ENCODE measurements at regions not wholly inside any gene's neighbourhood (a gene's known extent, or its start where the extent isn't known, plus 50 kb on each side); places are given as distances from the start of the nearest gene placed in this dataset.
A peak's percentile ranks its signal among the peaks of the same experiment; 100 is the strongest.

GRCh38 chr16:65727534-65728137, 605.8 kb upstream of the CDH11 start:
- in situ Hi-C loops (cut with HindIII; ENCODE audit: extremely low pct_ligation_motif_present, low pct_unique_long_range_greater_than_20kb) = no loop called here
- no peak for TF ChIP-seq SOX6 (IDR thresholded peaks at IDR 0.05)
- peak; percentile 24; the same call in 1 of the 2 replicates for TF ChIP-seq SOX6 (CRISPR knock-in tag; IDR thresholded peaks at IDR 0.05)
- TF ChIP-seq ARID5B (CRISPR knock-in tag; IDR thresholded peaks at IDR 0.05) = peak; percentile 16; the same call in 1 of the 2 replicates
- TF ChIP-seq LRRFIP1 (CRISPR knock-in tag; conservative IDR thresholded peaks at IDR 0.05) = no peak
- no peak for TF ChIP-seq FOXP1 (IDR thresholded peaks at IDR 0.05)
- no peak for TF ChIP-seq FOXP1 (CRISPR knock-in tag; IDR thresholded peaks at IDR 0.05)
- TF ChIP-seq HMG20A (CRISPR knock-in tag; IDR thresholded peaks at IDR 0.05; ENCODE audit: borderline replicate concordance) = no peak
- TF ChIP-seq SOX13 (IDR thresholded peaks at IDR 0.05) = no peak
- peak in 1 of 2 experiments; percentile 51; a peak in 1 of 4 replicates for TF ChIP-seq SOX13 (CRISPR knock-in tag; conservative IDR thresholded peaks at IDR 0.05 in 1 of 2, IDR thresholded peaks at IDR 0.05 in 1 of 2)
- peak; percentile 84; the same call in 1 of the 2 replicates for TF ChIP-seq ZNF652 (CRISPR knock-in tag; IDR thresholded peaks at IDR 0.05; ENCODE audit: borderline replicate concordance, low read depth)
- no peak for TF ChIP-seq ZNF383 (CRISPR knock-in tag; IDR thresholded peaks at IDR 0.05; ENCODE audit: borderline replicate concordance)
- TF ChIP-seq ZNF644 (CRISPR knock-in tag; IDR thresholded peaks at IDR 0.05; ENCODE audit: low read depth) = 0 out of 2 replicates have a peak, but pooled peaks have one; percentile 26
- 0 out of 2 replicates have a peak, but pooled peaks have one; percentile 10 for TF ChIP-seq SOX5 (CRISPR knock-in tag; IDR thresholded peaks at IDR 0.05; ENCODE audit: borderline replicate concordance)

More at GRCh38 chr16:65727534-65728137, 605.8 kb upstream of the CDH11 start:
- DNase-seq (ENCODE audit: low spot score) (peak; percentile 15), FAIRE-seq (no peak), ATAC-seq (no peak; the same call in 2 of the 3 replicates)
- ChIA-PET POLR2A (no interaction called here), CTCF (ENCODE audit: low intra/inter-chr PET ratio, low total read pairs) (no interaction called here)
- H3K4me1 ChIP-seq (ENCODE audit: insufficient read depth, low read length) = peaks cover 12% of the 10 kb centered on the region
- no peaks in the 10 kb centered on the region for H3K79me2 ChIP-seq (ENCODE audit: insufficient read depth, low read length)
- no peak overlapping the region for H3K27ac ChIP-seq (ENCODE audit: extremely low read length, insufficient read depth, low read length)
- WGBS (ENCODE audit: low lambda C conversion rate) = 40% methylated on average over 8 of the region's 8 CpGs
- H3K9ac ChIP-seq (ENCODE audit: insufficient read depth, low read depth, low read length) = no peak overlapping the region
- no peaks in the 10 kb centered on the region for H3K36me3 ChIP-seq (replicated peaks in 1 of 2; ENCODE audit: control insufficient read depth in 1 of 2, insufficient read depth in 2 of 2, low read length in 2 of 2)
- intact Hi-C loops (cut with micrococcal nuclease; ENCODE audit: unreplicated experiment) = no loop called here
- H3K4me3 ChIP-seq (replicated peaks in 1 of 3; ENCODE audit: insufficient read depth in 1 of 3, low read depth in 2 of 3, low read length in 3 of 3) = no peak overlapping the region
- H3K27me3 ChIP-seq (ENCODE audit: control insufficient read depth in 1 of 2, insufficient read depth in 2 of 2, low read length in 2 of 2) = peaks cover 0 to under 1% of the 10 kb centered on the region in 2 experiments; a peak in 2 of 5 replicates
- H4K20me1 ChIP-seq (ENCODE audit: insufficient read depth, low read length) = no peaks in the 10 kb centered on the region
- H2AFZ ChIP-seq (ENCODE audit: low read length) = no peak overlapping the region
- BruUV-seq (replicated peaks) = no TSS peak
- H3K4me2 ChIP-seq (ENCODE audit: low read depth, low read length) = no peak overlapping the region
- H3K9me3 ChIP-seq (ENCODE audit: low read length) = no peaks in the 10 kb centered on the region
